Activated T-helper 1 cell treated with Interleukin-2 at 50 U/mL for 16 hours (primary cell): ENCODE measurements at regions not wholly inside any gene's neighbourhood (a gene's known extent, or its start where the extent isn't known, plus 50 kb on each side); places are given as distances from the start of the nearest gene placed in this dataset.

Source experiments
- DNase-seq: peaks from one replicate; pipeline ENCODE4 v3.0.0-alpha.2; 2020; ENCODE audit warnings: low read depth

GRCh38 chr6:6918216-6918983, 189.4 kb upstream of the RREB1 start:
- no peak for DNase-seq

GRCh38 chr6:6919173-6919572, 188.6 kb upstream of the RREB1 start:
- no peak for DNase-seq

- DNase-seq: no peak
Measured at GRCh38 chr6:6920114-6920986, 187.4 kb upstream of the RREB1 start.

- no peak for DNase-seq
Measured at GRCh38 chr6:6920987-6921313, 186.8 kb upstream of the RREB1 start.

- no peak for DNase-seq
Measured at GRCh38 chr6:6922166-6922565, 185.6 kb upstream of the RREB1 start.

- no peak for DNase-seq
Measured at GRCh38 chr6:6923605-6924004, 184.2 kb upstream of the RREB1 start.

GRCh38 chr6:6924708-6925107, 183.1 kb upstream of the RREB1 start:
- DNase-seq: no peak

GRCh38 chr6:6925391-6926164, 182.2 kb upstream of the RREB1 start:
- no peak for DNase-seq

- DNase-seq: no peak
Measured at GRCh38 chr6:6926856-6927255, 180.9 kb upstream of the RREB1 start.

GRCh38 chr6:6927521-6928361, 180.0 kb upstream of the RREB1 start:
- no peak for DNase-seq

- DNase-seq: no peak
Measured at GRCh38 chr6:6930223-6930880, 177.4 kb upstream of the RREB1 start.

GRCh38 chr6:6931071-6932025, 176.4 kb upstream of the RREB1 start:
- DNase-seq: no peak

- DNase-seq: no peak
Measured at GRCh38 chr6:6932341-6932740, 175.4 kb upstream of the RREB1 start.

- no peak for DNase-seq
Measured at GRCh38 chr6:6932968-6933367, 174.8 kb upstream of the RREB1 start.

- no peak for DNase-seq
Measured at GRCh38 chr6:6940031-6941025, 167.4 kb upstream of the RREB1 start.

- no peak for DNase-seq
Measured at GRCh38 chr6:6941201-6941600, 166.6 kb upstream of the RREB1 start.

GRCh38 chr6:6942091-6942490, 165.7 kb upstream of the RREB1 start:
- no peak for DNase-seq

- DNase-seq: no peak
Measured at GRCh38 chr6:6942831-6943230, 164.9 kb upstream of the RREB1 start.

- DNase-seq: no peak
Measured at GRCh38 chr6:6943421-6943820, 164.3 kb upstream of the RREB1 start.
